Thoracic aorta (tissue), 2 donors: ENCODE measurements at regions not wholly inside any gene's neighbourhood (a gene's known extent, or its start where the extent isn't known, plus 50 kb on each side); places are given as distances from the start of the nearest gene placed in this dataset.
"Not testable (repeated sequence)": the region's sequence is repeated elsewhere in the genome, so short reads cannot be mapped to it uniquely, and the experiment has no call there.

ENCODE experiments used
- ATAC-seq: fragments of 150-250 bp; one replicate; pipeline ENCODE4 v1.8.0; 2017; ENCODE audit warnings: low read depth; ENCODE audit not compliant: insufficient number of reproducible peaks, low FRiP score
- DNase-seq: peaks from one replicate; pipeline ENCODE4 v3.0.0-alpha.2; 2020; ENCODE audit warnings: low spot score
- H3K27ac ChIP-seq, 2 donors: fragments of 200-600 bp; sonication (generic); 1 replicate in 1 of 2; 2 replicates in 1 of 2; pipeline ENCODE4 v1.5.1; 2016; ENCODE audit warnings: mild to moderate bottlenecking in 2 of 2, moderate library complexity in 2 of 2
- H3K27me3 ChIP-seq: fragments of 200-600 bp; sonication (generic); replicated peaks from 2 replicates; pipeline ENCODE4 v1.6.0; 2016; ENCODE audit warnings: mild to moderate bottlenecking; ENCODE audit not compliant: insufficient read depth
- H3K36me3 ChIP-seq: fragments of 200-600 bp; sonication (generic); one replicate; pipeline ENCODE4 v1.5.1; 2016
- H3K4me1 ChIP-seq, 2 donors: fragments of 200-600 bp; sonication (generic); 1 replicate in 1 of 2; 2 replicates in 1 of 2; pipeline versions ENCODE4 v1.5.1 to v1.6.0; 2016; ENCODE audit warnings: low read depth in 2 of 2, mild to moderate bottlenecking in 1 of 2; ENCODE audit not compliant: control insufficient read depth in 1 of 2
- H3K4me3 ChIP-seq: fragments of 200-600 bp; sonication (generic); 2 replicates; pipeline ENCODE4 v1.5.1; 2016; ENCODE audit warnings: mild to moderate bottlenecking
- H3K9me3 ChIP-seq: fragments of 200-600 bp; sonication (generic); 2 replicates; pipeline ENCODE4 v1.5.1; 2016
- TF ChIP-seq, protein P1 (sequence below): fragments of 200-600 bp; sonication (generic); IDR thresholded peaks from one replicate; pipeline ENCODE4 v1.5.1; 2019; ENCODE audit warnings: antibody characterized with exemption

DNA sequence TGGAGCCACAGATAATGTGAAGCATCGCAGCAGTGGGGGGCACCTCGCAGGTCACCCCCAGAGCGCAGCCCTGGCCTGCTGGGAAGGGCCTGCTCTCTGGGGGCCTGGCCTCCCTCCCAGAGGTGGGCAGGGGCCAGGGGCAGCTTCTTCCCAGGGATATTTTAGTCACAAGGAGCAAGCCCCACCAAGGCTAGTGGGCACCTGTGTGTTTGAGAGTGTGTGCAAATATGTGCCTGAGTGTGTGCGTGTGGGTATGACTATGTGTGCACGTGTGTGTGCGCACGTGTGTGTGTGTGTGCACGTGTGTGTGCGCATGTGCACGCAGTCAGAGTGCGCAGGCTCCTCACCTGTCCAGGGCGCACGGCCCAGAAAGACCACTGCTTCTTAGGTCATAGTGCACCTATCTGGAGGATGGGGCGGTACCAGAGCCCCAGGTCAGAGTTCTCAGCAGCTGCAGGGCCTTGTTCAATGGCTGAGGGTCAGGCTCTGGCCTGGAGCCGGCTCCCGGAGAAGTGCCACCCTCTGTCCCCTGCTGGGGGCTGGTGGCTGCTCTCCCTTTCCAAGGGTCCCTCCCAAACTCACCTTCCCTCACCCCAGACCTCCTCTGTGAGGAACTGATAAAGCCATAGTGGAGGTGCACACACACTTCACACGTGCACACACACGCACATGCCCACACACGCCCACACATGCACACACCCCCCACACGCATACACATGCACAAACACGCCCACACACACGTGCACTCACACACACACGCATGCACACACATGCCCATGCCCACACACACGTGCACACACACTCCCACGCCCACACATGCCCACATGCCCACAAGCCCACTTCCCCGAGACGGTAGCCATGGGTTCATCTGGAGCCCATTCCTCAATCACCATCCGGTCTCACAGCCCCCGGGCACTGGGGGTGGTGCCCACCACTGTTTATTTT lies 128.5 kb downstream of the KIF26A start:
- TF ChIP-seq, protein P1, sequence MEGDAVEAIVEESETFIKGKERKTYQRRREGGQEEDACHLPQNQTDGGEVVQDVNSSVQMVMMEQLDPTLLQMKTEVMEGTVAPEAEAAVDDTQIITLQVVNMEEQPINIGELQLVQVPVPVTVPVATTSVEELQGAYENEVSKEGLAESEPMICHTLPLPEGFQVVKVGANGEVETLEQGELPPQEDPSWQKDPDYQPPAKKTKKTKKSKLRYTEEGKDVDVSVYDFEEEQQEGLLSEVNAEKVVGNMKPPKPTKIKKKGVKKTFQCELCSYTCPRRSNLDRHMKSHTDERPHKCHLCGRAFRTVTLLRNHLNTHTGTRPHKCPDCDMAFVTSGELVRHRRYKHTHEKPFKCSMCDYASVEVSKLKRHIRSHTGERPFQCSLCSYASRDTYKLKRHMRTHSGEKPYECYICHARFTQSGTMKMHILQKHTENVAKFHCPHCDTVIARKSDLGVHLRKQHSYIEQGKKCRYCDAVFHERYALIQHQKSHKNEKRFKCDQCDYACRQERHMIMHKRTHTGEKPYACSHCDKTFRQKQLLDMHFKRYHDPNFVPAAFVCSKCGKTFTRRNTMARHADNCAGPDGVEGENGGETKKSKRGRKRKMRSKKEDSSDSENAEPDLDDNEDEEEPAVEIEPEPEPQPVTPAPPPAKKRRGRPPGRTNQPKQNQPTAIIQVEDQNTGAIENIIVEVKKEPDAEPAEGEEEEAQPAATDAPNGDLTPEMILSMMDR = no peak
- no peaks in the 10 kb centered on the region for H3K9me3 ChIP-seq
- DNase-seq = no peak
- no peak overlapping the region for H3K4me3 ChIP-seq
- no peaks in the 10 kb centered on the region for H3K36me3 ChIP-seq
- no peaks in the 10 kb centered on the region for H3K4me1 ChIP-seq
- H3K27me3 ChIP-seq = no peaks in the 10 kb centered on the region
- no peak overlapping the region for H3K27ac ChIP-seq
- no peak for ATAC-seq

DNA sequence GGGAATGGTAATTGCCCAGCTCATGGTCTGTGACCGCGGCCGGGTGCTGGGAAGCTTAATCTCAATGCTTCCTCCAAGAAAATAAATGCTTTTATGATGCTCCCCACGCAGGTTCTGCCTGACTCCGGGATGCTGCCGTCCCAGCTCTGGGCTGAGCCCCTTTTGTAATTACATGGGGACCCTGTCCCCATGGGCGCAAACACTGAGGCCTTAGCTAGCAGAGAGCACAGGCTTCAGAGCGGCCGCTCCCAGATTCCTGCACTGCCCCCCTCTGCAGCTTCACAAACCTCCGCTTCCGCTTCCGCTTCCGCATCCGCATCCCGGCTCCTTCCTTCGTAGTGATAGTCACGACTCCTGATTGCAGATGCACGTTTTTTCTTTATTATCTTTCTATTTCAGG lies 129.5 kb downstream of the KIF26A start:
- Histone ChIP-seq H3K36me3 (no peaks in the 10 kb centered on the region), H3K27me3 (no peaks in the 10 kb centered on the region), H3K9me3 (no peaks in the 10 kb centered on the region), H3K4me1 (no peaks in the 10 kb centered on the region), H3K4me3 (no peak overlapping the region), H3K27ac (no peak overlapping the region)
- ATAC-seq = no peak
- TF ChIP-seq, protein P1 = no peak
- no peak for DNase-seq

- no peak for DNase-seq
- H3K9me3 ChIP-seq = no peaks in the 10 kb centered on the region
- H3K27me3 ChIP-seq = no peaks in the 10 kb centered on the region
- no peaks in the 10 kb centered on the region for H3K4me1 ChIP-seq
- TF ChIP-seq, protein P1 = no peak
- no peak overlapping the region for H3K27ac ChIP-seq
- H3K4me3 ChIP-seq = no peak overlapping the region
- H3K36me3 ChIP-seq = no peaks in the 10 kb centered on the region
- ATAC-seq = no peak
Observed at GRCh38 chr14:104268295-104268694, 129.9 kb downstream of the KIF26A start.

GRCh38 chr14:104268725-104269436 lies 130.5 kb downstream of the KIF26A start:
- H3K4me3 ChIP-seq = no peak overlapping the region
- H3K27me3 ChIP-seq = no peaks in the 10 kb centered on the region
- H3K27ac ChIP-seq = no peak overlapping the region
- TF ChIP-seq, protein P1 = no peak
- no peaks in the 10 kb centered on the region for H3K36me3 ChIP-seq
- H3K4me1 ChIP-seq = no peaks in the 10 kb centered on the region
- no peak for DNase-seq
- no peak for ATAC-seq
- H3K9me3 ChIP-seq = no peaks in the 10 kb centered on the region

- DNase-seq, H3K36me3 ChIP-seq, ATAC-seq: not testable (repeated sequence)
Observed at GRCh38 chr14:104269511-104270241, 131.3 kb downstream of the KIF26A start.

More at GRCh38 chr14:104269511-104270241, 131.3 kb downstream of the KIF26A start:
- not testable (repeated sequence) for H3K4me3 ChIP-seq, H3K4me1 ChIP-seq, H3K9me3 ChIP-seq, H3K27me3 ChIP-seq, H3K27ac ChIP-seq
